NT2/D1 (cell line): ENCODE measurements at regions not wholly inside any gene's neighbourhood (a gene's known extent, or its start where the extent isn't known, plus 50 kb on each side); places are given as distances from the start of the nearest gene placed in this dataset.

ENCODE experiments used
- SUZ12 ChIP-seq: IDR thresholded peaks from 2 replicates; pipeline ENCODE4 v1.6.1; 2011; ENCODE audit not compliant: insufficient read length, insufficient read depth; ENCODE audit errors: extremely low read depth
- YY1 ChIP-seq: IDR thresholded peaks from 2 replicates; pipeline ENCODE4 v1.6.1; 2011; ENCODE audit not compliant: insufficient read length, insufficient read depth
- ZNF274 ChIP-seq: IDR thresholded peaks from 2 replicates; pipeline ENCODE4 v1.6.1; 2011; ENCODE audit warnings: mild to moderate bottlenecking, low read depth, low read length

GRCh38 chr11:15878756-15879155 lies 477.6 kb downstream of the SOX6 start:
- no peak for TF ChIP-seq ZNF274
- TF ChIP-seq SUZ12 = no peak
- TF ChIP-seq YY1 = no peak
